ENCODE measurements at regions not wholly inside any gene's neighbourhood (a gene's known extent, or its start where the extent isn't known, plus 50 kb on each side); places are given as distances from the start of the nearest gene placed in this dataset.

DNA sequence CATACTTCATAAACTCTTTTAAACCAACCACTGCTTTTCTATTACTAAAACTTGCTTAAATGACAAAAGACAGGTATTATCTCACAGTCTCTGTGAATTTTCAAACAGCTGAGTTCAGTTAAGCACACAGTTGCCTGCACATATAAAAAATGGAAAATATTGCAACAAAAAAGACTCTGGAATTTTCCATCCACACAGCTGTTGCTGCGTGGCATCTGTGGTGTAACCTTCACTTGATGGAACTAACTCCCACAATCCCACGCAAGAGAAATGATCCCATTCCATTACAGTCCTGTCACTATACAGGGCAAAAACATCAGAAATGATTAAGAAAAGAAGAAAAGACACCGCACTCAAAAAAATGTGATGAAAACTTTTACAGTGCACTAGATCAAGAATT is 149.8 kb upstream of the TBL1X start:
- Mint-ChIP-seq H3K9me3 (no peaks in the 10 kb centered on the region), H3K27me3 (no peaks in the 10 kb centered on the region), H3K36me3 (no peaks in the 10 kb centered on the region), H3K27ac (no peak overlapping the region), H3K4me3 (no peak overlapping the region), H3K4me1 (ENCODE audit: low read depth) (peaks cover 20% of the 10 kb centered on the region)
- DNase-seq = no peak
- intact Hi-C loops (cut with micrococcal nuclease) = loop anchor here (10.0 kb wide), 1 partner anchor 260 kb away; no protein-coding TSS in a partner anchor
- ChIA-PET POLR2A (no interaction called here), CTCF (no interaction called here)

DNA sequence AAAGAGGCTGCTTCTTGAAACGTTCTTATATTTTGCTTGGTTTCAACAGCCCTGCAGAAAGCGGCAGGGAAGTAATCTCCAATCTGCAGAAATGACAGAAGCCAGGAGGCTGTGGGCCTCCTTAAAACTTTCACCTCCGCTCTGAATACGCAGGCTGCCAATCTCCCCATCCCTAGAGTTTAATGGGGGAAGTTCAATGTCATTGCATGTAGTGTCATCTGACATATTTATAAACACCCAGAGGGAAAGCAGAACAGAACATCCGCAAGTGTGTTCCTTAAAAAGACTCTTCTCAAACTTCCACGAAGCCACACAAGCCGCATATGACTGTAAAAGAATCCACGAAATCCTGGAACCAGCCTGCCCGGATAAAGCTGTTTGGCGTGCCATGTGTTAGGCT is 148.8 kb upstream of the TBL1X start:
- ChIA-PET POLR2A (no interaction called here), CTCF (interaction anchor here (0.5 kb wide), 1 partner anchor 22 kb away, joined by 3 read pairs; no protein-coding TSS in a partner anchor)
- no peak overlapping the region for H3K27ac Mint-ChIP-seq
- H3K4me1 Mint-ChIP-seq (ENCODE audit: low read depth) = peaks cover 20% of the 10 kb centered on the region
- intact Hi-C loops (cut with micrococcal nuclease) = loop anchor here (10.0 kb wide), 1 partner anchor 261 kb away; no protein-coding TSS in a partner anchor
- DNase-seq = no peak
- H3K4me3 Mint-ChIP-seq = no peak overlapping the region
- H3K9me3 Mint-ChIP-seq = no peaks in the 10 kb centered on the region
- H3K36me3 Mint-ChIP-seq = no peaks in the 10 kb centered on the region
- no peaks in the 10 kb centered on the region for H3K27me3 Mint-ChIP-seq

DNA sequence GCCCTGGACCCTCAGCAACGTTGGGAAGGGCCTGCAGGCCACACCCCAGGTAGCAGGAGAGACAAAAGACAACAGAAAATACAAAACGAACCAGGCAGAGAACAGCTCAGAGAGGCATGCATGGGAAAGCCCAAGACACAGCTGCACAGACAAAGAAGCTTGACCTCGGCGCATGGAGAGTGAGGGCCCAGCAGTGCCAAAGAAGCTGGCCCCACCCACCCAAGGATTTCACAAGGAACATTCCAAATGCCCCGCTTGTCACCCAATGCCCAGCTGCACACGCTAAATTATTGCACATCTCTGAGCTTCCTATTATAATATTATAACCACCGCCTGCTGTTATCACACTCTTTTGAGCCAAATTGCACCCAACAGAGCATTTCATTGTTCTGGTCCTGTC is 147.7 kb upstream of the TBL1X start:
- no peaks in the 10 kb centered on the region for H3K36me3 Mint-ChIP-seq
- no peaks in the 10 kb centered on the region for H3K9me3 Mint-ChIP-seq
- intact Hi-C loops (cut with micrococcal nuclease) = loop anchor here (10.0 kb wide), 1 partner anchor 262 kb away; no protein-coding TSS in a partner anchor
- peaks cover 20% of the 10 kb centered on the region for H3K4me1 Mint-ChIP-seq (ENCODE audit: low read depth)
- H3K27me3 Mint-ChIP-seq = no peaks in the 10 kb centered on the region
- H3K4me3 Mint-ChIP-seq = no peak overlapping the region
- POLR2A ChIA-PET = interaction anchor here (1.0 kb wide), 1 partner anchor 22 kb away, joined by 3 read pairs; no protein-coding TSS in a partner anchor
- CTCF ChIA-PET = no interaction called here
- H3K27ac Mint-ChIP-seq = no peak overlapping the region
- no peak for DNase-seq

DNA sequence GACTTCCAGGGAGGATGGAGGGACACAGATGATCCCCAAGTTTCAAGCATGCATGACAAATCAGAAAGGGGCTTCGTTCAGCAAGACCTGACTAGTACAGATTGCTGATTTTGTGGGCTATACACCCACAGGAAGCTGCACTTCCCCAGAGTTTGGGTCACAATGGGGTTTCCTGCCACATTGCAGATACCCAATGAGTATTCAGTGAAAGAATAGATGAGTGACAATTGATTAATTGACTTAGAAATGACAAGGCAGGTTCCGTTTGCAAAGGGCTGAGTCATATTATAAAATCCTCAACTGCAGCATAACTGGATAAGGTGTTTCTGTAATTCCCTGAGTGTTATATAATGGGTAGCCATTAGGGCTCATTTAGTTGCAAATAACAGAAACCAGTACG is 146.6 kb upstream of the TBL1X start:
- intact Hi-C loops (cut with micrococcal nuclease) = loop anchor here (2.0 to 10.0 kb wide), 2 partner anchors 23 to 263 kb away; no protein-coding TSS in a partner anchor
- H3K9me3 Mint-ChIP-seq = no peaks in the 10 kb centered on the region
- peak; percentile 51 for DNase-seq
- no peak overlapping the region for H3K4me3 Mint-ChIP-seq
- peaks cover 18% of the 10 kb centered on the region for H3K4me1 Mint-ChIP-seq (ENCODE audit: low read depth)
- H3K27me3 Mint-ChIP-seq = no peaks in the 10 kb centered on the region
- H3K27ac Mint-ChIP-seq = no peak overlapping the region
- CTCF ChIA-PET = no interaction called here
- POLR2A ChIA-PET = no interaction called here
- no peaks in the 10 kb centered on the region for H3K36me3 Mint-ChIP-seq

DNA sequence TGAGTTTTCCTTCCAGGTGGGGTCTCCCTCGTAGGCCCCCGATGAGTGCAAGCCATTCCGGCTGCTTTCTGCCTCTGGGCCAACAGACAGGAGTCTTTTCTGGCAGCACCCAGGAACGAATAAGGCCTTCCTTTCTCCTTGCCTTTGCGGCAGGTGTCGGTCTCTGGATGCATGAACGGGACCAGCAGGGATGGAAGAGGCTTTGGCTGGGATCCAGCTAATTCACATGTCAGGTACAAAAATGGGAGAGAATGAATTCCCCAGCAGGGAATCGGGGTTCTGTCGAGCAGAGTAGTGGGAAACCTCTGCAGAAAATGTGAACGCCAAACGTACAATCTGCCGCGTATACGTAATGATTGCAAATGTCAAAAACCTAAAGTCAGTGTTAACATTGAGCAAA is 146.1 kb upstream of the TBL1X start:
- Mint-ChIP-seq H3K9me3 (no peaks in the 10 kb centered on the region), H3K4me1 (ENCODE audit: low read depth) (peaks cover 14% of the 10 kb centered on the region), H3K4me3 (no peak overlapping the region), H3K36me3 (no peaks in the 10 kb centered on the region), H3K27ac (no peak overlapping the region), H3K27me3 (no peaks in the 10 kb centered on the region)
- intact Hi-C loops (cut with micrococcal nuclease) = loop anchor here (2.0 to 10.0 kb wide), 2 partner anchors 22 to 264 kb away; no protein-coding TSS in a partner anchor
- CTCF ChIA-PET = no interaction called here
- DNase-seq = no peak
- POLR2A ChIA-PET = no interaction called here

DNA sequence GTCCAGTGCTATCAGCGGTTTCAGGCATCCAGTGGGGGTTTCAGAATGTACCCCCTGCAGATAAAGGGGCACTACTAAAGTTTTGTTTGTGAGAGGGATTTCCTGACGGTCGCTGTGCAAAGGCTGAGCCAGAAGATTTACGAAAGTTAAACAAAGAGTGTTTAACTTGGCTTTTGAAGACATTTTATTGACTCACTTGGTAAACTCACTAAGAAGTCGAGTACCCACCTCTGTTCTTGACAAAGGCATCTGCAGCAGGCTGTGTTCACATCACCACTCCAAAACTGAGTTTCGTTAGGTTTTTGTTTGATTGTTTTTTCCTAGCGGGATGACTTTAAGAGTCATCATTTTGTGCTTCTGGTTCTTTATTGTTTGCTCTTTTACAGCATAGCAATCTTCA is 143.9 kb upstream of the TBL1X start:
- no peak for DNase-seq
- Mint-ChIP-seq H3K27me3 (no peaks in the 10 kb centered on the region), H3K4me3 (no peak overlapping the region), H3K36me3 (no peaks in the 10 kb centered on the region), H3K9me3 (no peaks in the 10 kb centered on the region), H3K27ac (no peak overlapping the region), H3K4me1 (ENCODE audit: low read depth) (peaks cover 14% of the 10 kb centered on the region)
- intact Hi-C loops (cut with micrococcal nuclease) = no loop called here
- ChIA-PET POLR2A (no interaction called here), CTCF (no interaction called here)

DNA sequence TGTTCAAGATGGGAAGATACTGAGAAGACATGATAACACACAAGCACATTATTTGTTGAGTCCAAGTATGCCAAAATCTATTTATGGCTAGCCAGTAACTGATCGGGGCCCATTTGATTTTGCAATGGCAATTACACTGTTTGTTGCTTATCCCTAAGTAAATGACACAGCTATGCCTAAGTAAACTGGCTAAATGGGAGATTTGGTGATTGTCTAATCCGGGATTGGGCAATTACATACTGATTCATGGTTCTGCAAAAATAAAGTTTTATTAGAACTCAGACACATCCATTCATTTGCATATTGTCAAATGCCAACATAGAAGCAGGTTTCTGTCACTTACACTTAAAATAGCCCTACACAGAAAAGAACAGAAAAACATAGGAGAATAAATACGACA is 140.2 kb upstream of the TBL1X start:
- no peak for DNase-seq
- H3K27ac Mint-ChIP-seq = no peak overlapping the region
- ChIA-PET POLR2A (no interaction called here), CTCF (no interaction called here)
- intact Hi-C loops (cut with micrococcal nuclease) = no loop called here
- H3K27me3 Mint-ChIP-seq = peaks cover 2% of the 10 kb centered on the region
- no peak overlapping the region for H3K4me3 Mint-ChIP-seq
- H3K36me3 Mint-ChIP-seq = no peaks in the 10 kb centered on the region
- peaks cover 2% of the 10 kb centered on the region for H3K4me1 Mint-ChIP-seq (ENCODE audit: low read depth)
- peaks cover 3% of the 10 kb centered on the region for H3K9me3 Mint-ChIP-seq

DNA sequence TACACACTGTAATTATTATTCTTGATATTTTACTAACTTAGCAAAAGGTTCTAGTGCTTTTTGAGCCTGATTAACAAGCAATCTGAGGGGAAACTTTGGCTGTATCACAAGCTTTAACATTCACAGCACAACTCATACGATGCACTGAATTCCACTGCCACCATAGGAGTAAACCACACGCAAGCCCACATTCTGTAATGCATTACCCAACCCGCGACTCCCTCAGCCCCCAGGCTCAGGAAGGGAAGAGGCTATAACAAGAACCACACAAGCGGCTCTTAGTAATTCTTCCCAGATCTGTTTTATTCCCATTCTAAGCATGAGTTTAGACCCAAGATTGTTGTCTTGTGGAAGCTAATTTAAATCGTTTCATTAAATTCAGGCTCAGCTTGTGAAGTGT is 138.5 kb upstream of the TBL1X start:
- ChIA-PET POLR2A (no interaction called here), CTCF (interaction anchor here (1.5 kb wide), 1 partner anchor 13 kb away, joined by 7 read pairs; no protein-coding TSS in a partner anchor)
- H3K36me3 Mint-ChIP-seq = no peaks in the 10 kb centered on the region
- peaks cover 2% of the 10 kb centered on the region for H3K27me3 Mint-ChIP-seq
- no peak overlapping the region for H3K27ac Mint-ChIP-seq
- no peak overlapping the region for H3K4me3 Mint-ChIP-seq
- H3K9me3 Mint-ChIP-seq = peaks cover 3% of the 10 kb centered on the region
- intact Hi-C loops (cut with micrococcal nuclease) = no loop called here
- no peak for DNase-seq
- H3K4me1 Mint-ChIP-seq (ENCODE audit: low read depth) = peaks cover 2% of the 10 kb centered on the region

DNA sequence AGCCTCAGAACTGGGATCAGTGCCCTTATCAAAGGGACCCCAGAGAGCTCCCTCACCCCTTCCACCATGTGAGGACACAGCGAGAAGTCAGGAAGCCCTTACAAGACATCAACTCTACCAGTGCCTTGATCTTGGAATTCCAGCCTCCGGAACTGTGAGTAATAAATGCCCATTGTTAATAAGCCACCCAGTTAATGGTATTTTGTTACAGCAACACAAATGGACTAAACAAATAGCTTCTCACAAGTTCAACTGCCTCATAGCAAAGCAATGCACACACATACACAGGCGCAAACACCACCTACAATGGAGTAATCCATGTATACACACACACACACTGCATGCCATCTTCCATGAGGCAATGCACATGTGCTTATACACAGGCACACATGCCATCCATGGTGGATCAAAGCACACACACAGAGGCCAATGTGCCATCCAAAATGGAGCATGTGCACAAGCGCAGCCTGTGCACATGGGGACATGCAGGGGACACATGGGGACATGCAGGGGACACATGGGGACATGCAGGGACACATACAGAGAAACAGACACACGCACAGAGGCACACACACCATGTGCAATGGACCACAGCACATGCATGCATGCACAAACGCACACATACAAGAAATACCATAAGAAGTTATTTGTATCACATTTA is 137.6 kb upstream of the TBL1X start:
- Mint-ChIP-seq H3K4me1 (ENCODE audit: low read depth) (peaks cover 2% of the 10 kb centered on the region), H3K4me3 (no peak overlapping the region), H3K27ac (no peak overlapping the region), H3K27me3 (peaks cover 2% of the 10 kb centered on the region), H3K9me3 (peaks cover 3% of the 10 kb centered on the region), H3K36me3 (no peaks in the 10 kb centered on the region)
- no peak for DNase-seq
- POLR2A ChIA-PET = no interaction called here
- intact Hi-C loops (cut with micrococcal nuclease) = no loop called here
- CTCF ChIA-PET = interaction anchor here (1.5 kb wide), 1 partner anchor 14 kb away, joined by 7 read pairs; no protein-coding TSS in a partner anchor

DNA sequence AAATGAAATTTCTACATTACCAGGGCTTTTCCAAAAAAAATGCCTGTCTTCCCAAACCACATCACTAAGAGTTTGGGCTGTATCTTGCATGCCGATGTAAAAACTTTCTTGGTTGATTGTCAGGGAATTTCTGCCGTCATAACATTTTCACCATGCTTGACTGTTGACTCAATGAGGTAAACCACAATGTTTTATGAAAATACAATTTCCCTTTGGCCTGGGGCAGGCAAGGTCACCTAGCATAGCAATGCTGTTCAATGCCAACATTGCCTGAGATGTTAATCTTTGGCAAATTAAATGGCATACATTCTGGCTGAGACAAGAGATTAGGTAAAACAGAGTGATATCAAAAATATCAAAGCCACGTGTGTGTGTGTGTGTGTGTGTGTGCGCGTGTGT is 137.1 kb upstream of the TBL1X start:
- no peaks in the 10 kb centered on the region for H3K36me3 Mint-ChIP-seq
- H3K27me3 Mint-ChIP-seq = peaks cover 2% of the 10 kb centered on the region
- H3K9me3 Mint-ChIP-seq = peaks cover 3% of the 10 kb centered on the region
- H3K4me1 Mint-ChIP-seq (ENCODE audit: low read depth) = peaks cover 2% of the 10 kb centered on the region
- no peak overlapping the region for H3K27ac Mint-ChIP-seq
- intact Hi-C loops (cut with micrococcal nuclease) = no loop called here
- no peak for DNase-seq
- H3K4me3 Mint-ChIP-seq = no peak overlapping the region
- POLR2A ChIA-PET = no interaction called here
- CTCF ChIA-PET = no interaction called here

DNA sequence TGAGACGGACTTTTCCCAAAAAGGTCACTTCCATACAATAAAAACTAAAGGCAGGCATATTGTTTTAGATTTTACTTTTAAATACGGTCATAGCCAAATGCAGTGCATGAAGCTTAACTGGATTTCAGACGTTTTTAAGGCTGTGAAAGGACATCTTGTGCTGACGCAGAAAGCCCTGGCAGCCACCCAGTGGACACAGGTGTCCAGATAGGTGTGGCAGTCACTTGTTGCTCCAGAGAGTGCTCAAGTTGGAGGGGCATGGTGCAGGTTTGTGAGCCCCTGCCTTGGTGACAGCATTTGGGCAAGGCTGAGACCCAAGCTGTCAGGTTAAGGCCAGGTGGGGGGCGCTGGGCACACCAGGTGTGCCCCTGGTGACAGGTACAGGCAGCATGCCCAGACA is 135.8 kb upstream of the TBL1X start:
- no peak for DNase-seq
- ChIA-PET POLR2A (no interaction called here), CTCF (no interaction called here)
- Mint-ChIP-seq H3K4me1 (ENCODE audit: low read depth) (peaks cover 2% of the 10 kb centered on the region), H3K4me3 (no peak overlapping the region), H3K27me3 (peaks cover 2% of the 10 kb centered on the region), H3K27ac (no peak overlapping the region), H3K9me3 (peaks cover 3% of the 10 kb centered on the region), H3K36me3 (no peaks in the 10 kb centered on the region)
- intact Hi-C loops (cut with micrococcal nuclease) = no loop called here

DNA sequence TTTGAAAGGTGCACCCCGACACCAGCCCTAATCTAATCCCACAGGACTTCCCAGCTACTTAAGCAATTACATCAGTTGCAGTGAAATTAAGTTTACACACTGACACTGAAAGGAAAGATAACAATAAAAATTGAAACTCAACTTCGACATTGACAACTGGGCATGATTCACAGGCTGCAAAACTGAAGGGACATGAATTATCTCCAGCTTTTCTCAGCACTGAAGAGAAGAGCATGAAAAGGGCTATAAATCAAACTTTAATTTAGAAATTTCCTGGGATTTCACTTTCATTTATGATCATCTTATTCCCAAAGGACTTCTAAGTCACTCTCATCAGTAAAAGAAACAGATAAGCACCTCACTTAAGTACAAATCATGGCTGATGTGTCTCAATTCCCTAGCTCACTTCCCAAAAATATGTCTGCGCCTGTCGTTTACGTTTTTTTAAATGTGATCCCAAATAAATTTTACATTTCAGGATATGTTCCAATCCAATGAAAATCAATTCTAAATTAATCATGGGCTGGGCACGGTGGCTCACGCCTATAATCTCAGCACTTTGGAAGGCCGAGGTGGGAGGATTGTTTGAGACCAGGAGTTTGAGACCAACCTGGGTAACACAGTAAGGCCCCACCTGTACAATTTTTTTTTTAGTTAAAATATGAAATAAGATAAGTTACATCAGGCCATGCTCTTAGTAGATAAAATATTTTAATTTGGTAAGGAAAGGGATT is 134.4 kb upstream of the TBL1X start:
- DNase-seq = no peak
- Mint-ChIP-seq H3K4me3 (no peak overlapping the region), H3K9me3 (peaks cover 3% of the 10 kb centered on the region), H3K4me1 (ENCODE audit: low read depth) (peaks cover 2% of the 10 kb centered on the region), H3K27me3 (peaks cover 2% of the 10 kb centered on the region), H3K36me3 (no peaks in the 10 kb centered on the region), H3K27ac (no peak overlapping the region)
- ChIA-PET CTCF (no interaction called here), POLR2A (no interaction called here)
- intact Hi-C loops (cut with micrococcal nuclease) = no loop called here

Measured in activated CD4-positive, alpha-beta memory T cell treated with anti-CD3 and anti-CD28 coated beads for 36 hours (primary cell).